ENCODE measurements at regions not wholly inside any gene's neighbourhood (a gene's known extent, or its start where the extent isn't known, plus 50 kb on each side); places are given as distances from the start of the nearest gene placed in this dataset.
A peak's percentile ranks its signal among the peaks of the same experiment; 100 is the strongest.

GRCh38 chr3:157606852-157607197, 103.6 kb upstream of the VEPH1 start:
- no peaks in the 10 kb centered on the region for H3K9me3 ChIP-seq (ENCODE audit: control insufficient read depth, low read length)
- no peak overlapping the region for H3K4me3 ChIP-seq (ENCODE audit: insufficient read depth, low read depth, low read length, poor library complexity, severe bottlenecking)
- no peaks in the 10 kb centered on the region for H3K4me1 ChIP-seq (ENCODE audit: control insufficient read depth, insufficient read depth, low read length, poor library complexity, severe bottlenecking)
- H3K27me3 ChIP-seq (replicated peaks; ENCODE audit: control insufficient read depth, insufficient read depth, low read length, poor library complexity, severe bottlenecking): no peaks in the 10 kb centered on the region
- no peak for DNase-seq
- no peak overlapping the region for H3K27ac ChIP-seq (ENCODE audit: insufficient read depth, low read length, poor library complexity, severe bottlenecking)
- H3K36me3 ChIP-seq (ENCODE audit: control insufficient read depth, insufficient read depth, low read length): no peaks in the 10 kb centered on the region

DNA sequence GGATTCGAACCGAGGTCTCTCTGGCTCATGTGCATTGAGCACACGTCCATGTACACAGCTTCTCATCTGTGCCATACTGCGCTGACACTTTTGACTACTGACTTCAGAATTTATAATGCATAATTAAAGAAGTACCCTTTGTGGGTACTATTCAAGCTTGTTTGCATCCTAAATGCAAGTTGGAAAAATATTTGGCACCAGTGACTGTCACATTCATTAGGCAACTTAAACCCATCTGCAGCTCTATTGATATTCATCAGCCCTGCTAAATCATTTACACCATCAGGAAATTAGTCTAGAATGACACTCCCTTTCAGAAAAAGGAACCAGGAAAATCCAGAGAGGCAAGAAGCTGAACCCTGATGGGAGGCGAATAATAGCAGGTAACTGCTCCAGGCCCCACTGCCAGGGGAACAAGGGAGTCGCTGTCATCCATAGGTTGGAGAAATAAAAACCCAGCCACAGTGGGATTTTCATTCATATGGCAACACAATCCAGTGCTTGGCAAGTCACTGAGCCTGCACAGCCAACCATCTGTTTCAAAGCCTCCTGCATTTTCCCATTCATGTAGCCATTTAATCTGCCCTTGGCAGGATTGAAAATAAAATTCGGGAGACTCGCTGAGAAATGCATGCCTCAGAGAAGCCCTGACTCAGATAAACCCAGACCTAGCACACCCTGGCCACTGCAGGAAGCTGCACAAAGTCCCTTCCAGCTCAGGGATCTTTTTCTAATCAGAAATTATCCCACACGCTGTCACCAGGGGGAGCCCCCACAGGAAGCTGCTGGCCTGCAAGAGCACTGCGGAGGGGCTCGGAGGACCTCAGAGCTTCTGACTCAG, 103.0 kb upstream of the VEPH1 start:
- peak in 2 of 3 donors; percentile 5 to 11 for DNase-seq
- no peaks in the 10 kb centered on the region for H3K27me3 ChIP-seq (replicated peaks; ENCODE audit: control insufficient read depth, insufficient read depth, low read length, poor library complexity, severe bottlenecking)
- H3K27ac ChIP-seq (ENCODE audit: insufficient read depth, low read length, poor library complexity, severe bottlenecking): no peak overlapping the region
- no peak overlapping the region for H3K4me3 ChIP-seq (ENCODE audit: insufficient read depth, low read depth, low read length, poor library complexity, severe bottlenecking)
- no peaks in the 10 kb centered on the region for H3K4me1 ChIP-seq (ENCODE audit: control insufficient read depth, insufficient read depth, low read length, poor library complexity, severe bottlenecking)
- H3K9me3 ChIP-seq (ENCODE audit: control insufficient read depth, low read length): no peaks in the 10 kb centered on the region
- no peaks in the 10 kb centered on the region for H3K36me3 ChIP-seq (ENCODE audit: control insufficient read depth, insufficient read depth, low read length)

GRCh38 chr3:157605356-157605755, 102.1 kb upstream of the VEPH1 start:
- Histone ChIP-seq H3K36me3 (ENCODE audit: control insufficient read depth, insufficient read depth, low read length) (no peaks in the 10 kb centered on the region), H3K4me3 (ENCODE audit: insufficient read depth, low read depth, low read length, poor library complexity, severe bottlenecking) (no peak overlapping the region)
- no peak for DNase-seq

GRCh38 chr3:157602424-157602823, 99.2 kb upstream of the VEPH1 start:
- H3K4me3 ChIP-seq (ENCODE audit: insufficient read depth, low read depth, low read length, poor library complexity, severe bottlenecking): no peak overlapping the region
- no peaks in the 10 kb centered on the region for H3K9me3 ChIP-seq (ENCODE audit: control insufficient read depth, low read length)
- H3K27me3 ChIP-seq (replicated peaks; ENCODE audit: control insufficient read depth, insufficient read depth, low read length, poor library complexity, severe bottlenecking): no peaks in the 10 kb centered on the region
- no peak for DNase-seq
- no peaks in the 10 kb centered on the region for H3K4me1 ChIP-seq (ENCODE audit: control insufficient read depth, insufficient read depth, low read length, poor library complexity, severe bottlenecking)
- H3K36me3 ChIP-seq (ENCODE audit: control insufficient read depth, insufficient read depth, low read length): no peaks in the 10 kb centered on the region
- no peak overlapping the region for H3K27ac ChIP-seq (ENCODE audit: insufficient read depth, low read length, poor library complexity, severe bottlenecking)

More at GRCh38 chr3:157605356-157605755, 102.1 kb upstream of the VEPH1 start:
- Histone ChIP-seq H3K27me3 (replicated peaks; ENCODE audit: control insufficient read depth, insufficient read depth, low read length, poor library complexity, severe bottlenecking) (no peaks in the 10 kb centered on the region), H3K4me1 (ENCODE audit: control insufficient read depth, insufficient read depth, low read length, poor library complexity, severe bottlenecking) (no peaks in the 10 kb centered on the region), H3K9me3 (ENCODE audit: control insufficient read depth, low read length) (no peaks in the 10 kb centered on the region), H3K27ac (ENCODE audit: insufficient read depth, low read length, poor library complexity, severe bottlenecking) (no peak overlapping the region)

DNA sequence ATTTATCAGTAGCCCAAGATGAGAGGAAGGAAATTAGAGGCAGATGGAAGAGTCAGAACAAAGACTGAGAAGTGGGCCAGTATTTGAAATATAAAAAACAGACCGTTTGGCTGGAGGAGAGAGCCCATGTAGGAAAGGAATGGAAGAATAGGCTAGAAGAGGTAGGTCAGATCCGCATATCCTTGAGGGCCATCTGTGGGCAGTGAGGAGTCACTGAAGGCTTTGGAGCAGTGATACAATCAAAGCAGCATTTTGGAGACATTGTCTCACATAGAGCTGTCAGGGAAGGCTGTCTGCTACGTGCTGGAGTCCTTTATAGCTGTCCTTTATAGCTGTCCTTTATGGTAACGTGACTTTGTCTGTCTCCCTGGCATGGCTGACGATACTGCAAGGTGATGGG, 92.0 kb upstream of the VEPH1 start:
- Histone ChIP-seq H3K4me3 (ENCODE audit: insufficient read depth, low read depth, low read length, poor library complexity, severe bottlenecking) (no peak overlapping the region), H3K27me3 (replicated peaks; ENCODE audit: control insufficient read depth, insufficient read depth, low read length, poor library complexity, severe bottlenecking) (peaks cover 7% of the 10 kb centered on the region), H3K4me1 (ENCODE audit: control insufficient read depth, insufficient read depth, low read length, poor library complexity, severe bottlenecking) (no peaks in the 10 kb centered on the region), H3K36me3 (ENCODE audit: control insufficient read depth, insufficient read depth, low read length) (no peaks in the 10 kb centered on the region), H3K27ac (ENCODE audit: insufficient read depth, low read length, poor library complexity, severe bottlenecking) (no peak overlapping the region), H3K9me3 (ENCODE audit: control insufficient read depth, low read length) (no peaks in the 10 kb centered on the region)
- DNase-seq: no peak

DNA sequence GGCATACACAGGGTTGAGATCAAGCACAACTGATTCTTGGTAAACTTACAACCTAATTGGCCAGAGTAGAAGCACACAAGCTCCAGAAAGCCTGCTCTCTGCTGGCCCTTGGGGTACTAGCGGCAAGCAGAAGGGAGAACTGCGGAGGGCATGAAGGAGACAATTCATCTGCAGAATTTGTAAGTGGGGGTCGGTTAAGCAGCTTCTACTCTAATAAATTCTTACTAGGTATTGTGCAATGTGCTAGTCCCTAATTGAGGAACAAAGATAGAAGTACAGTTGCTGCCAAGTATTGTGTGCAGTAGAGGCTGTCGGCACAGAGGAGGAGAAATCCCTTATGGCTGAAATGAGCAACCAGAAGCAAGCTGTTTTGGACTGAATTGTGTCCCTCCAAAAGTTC, 91.2 kb upstream of the VEPH1 start:
- no peak overlapping the region for H3K27ac ChIP-seq (ENCODE audit: insufficient read depth, low read length, poor library complexity, severe bottlenecking)
- no peaks in the 10 kb centered on the region for H3K36me3 ChIP-seq (ENCODE audit: control insufficient read depth, insufficient read depth, low read length)
- no peak for DNase-seq
- H3K4me3 ChIP-seq (ENCODE audit: insufficient read depth, low read depth, low read length, poor library complexity, severe bottlenecking): no peak overlapping the region
- H3K4me1 ChIP-seq (ENCODE audit: control insufficient read depth, insufficient read depth, low read length, poor library complexity, severe bottlenecking): no peaks in the 10 kb centered on the region
- H3K9me3 ChIP-seq (ENCODE audit: control insufficient read depth, low read length): no peaks in the 10 kb centered on the region
- peaks cover 7% of the 10 kb centered on the region for H3K27me3 ChIP-seq (replicated peaks; ENCODE audit: control insufficient read depth, insufficient read depth, low read length, poor library complexity, severe bottlenecking)

DNA sequence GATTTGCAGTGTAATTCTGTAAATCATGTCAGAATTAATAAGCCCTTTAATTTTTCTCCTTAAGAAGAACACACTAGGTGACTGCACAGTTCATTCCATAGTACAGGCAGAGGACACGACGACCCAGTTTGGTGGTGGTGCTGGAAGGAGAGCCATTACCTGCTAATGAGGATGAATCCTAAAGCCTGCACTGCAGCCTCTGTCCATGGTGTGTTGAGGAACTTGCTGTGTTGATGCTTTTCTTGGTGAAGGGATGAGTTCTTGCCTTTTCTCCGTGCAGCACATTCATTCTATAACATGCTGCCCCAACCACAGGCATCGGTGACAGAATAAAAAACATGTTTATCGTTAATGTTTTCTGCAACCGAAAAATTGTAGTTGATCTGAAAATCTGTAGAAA, 89.6 kb upstream of the VEPH1 start:
- H3K9me3 ChIP-seq (ENCODE audit: control insufficient read depth, low read length): no peaks in the 10 kb centered on the region
- H3K36me3 ChIP-seq (ENCODE audit: control insufficient read depth, insufficient read depth, low read length): no peaks in the 10 kb centered on the region
- no peak overlapping the region for H3K4me3 ChIP-seq (ENCODE audit: insufficient read depth, low read depth, low read length, poor library complexity, severe bottlenecking)
- no peaks in the 10 kb centered on the region for H3K4me1 ChIP-seq (ENCODE audit: control insufficient read depth, insufficient read depth, low read length, poor library complexity, severe bottlenecking)
- DNase-seq: no peak
- H3K27me3 ChIP-seq (replicated peaks; ENCODE audit: control insufficient read depth, insufficient read depth, low read length, poor library complexity, severe bottlenecking): peaks cover 7% of the 10 kb centered on the region
- H3K27ac ChIP-seq (ENCODE audit: insufficient read depth, low read length, poor library complexity, severe bottlenecking): no peak overlapping the region

DNA sequence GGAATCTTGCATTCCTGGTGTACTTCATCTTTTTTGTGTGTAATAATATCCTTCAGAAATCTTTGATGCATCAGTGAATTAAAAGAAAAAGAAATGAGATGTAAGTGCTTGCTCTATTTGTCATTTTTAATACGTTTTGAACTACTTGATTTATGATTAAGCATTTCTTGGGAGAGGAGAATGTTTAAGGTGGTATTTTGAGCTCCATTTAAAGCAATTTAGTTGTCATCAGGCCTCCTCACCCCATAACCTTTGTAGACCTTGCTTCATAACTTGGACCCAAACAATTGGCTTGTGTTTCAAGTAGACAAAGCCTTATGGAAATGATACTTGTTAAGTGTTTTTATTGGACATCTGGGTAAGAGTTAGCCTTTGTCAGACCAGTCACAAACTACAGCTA, 87.1 kb upstream of the VEPH1 start:
- DNase-seq: no peak
- Histone ChIP-seq H3K4me3 (ENCODE audit: insufficient read depth, low read depth, low read length, poor library complexity, severe bottlenecking) (no peak overlapping the region), H3K27ac (ENCODE audit: insufficient read depth, low read length, poor library complexity, severe bottlenecking) (no peak overlapping the region), H3K4me1 (ENCODE audit: control insufficient read depth, insufficient read depth, low read length, poor library complexity, severe bottlenecking) (no peaks in the 10 kb centered on the region), H3K27me3 (replicated peaks; ENCODE audit: control insufficient read depth, insufficient read depth, low read length, poor library complexity, severe bottlenecking) (peaks cover 6% of the 10 kb centered on the region), H3K9me3 (ENCODE audit: control insufficient read depth, low read length) (no peaks in the 10 kb centered on the region), H3K36me3 (ENCODE audit: control insufficient read depth, insufficient read depth, low read length) (no peaks in the 10 kb centered on the region)

- H3K27ac ChIP-seq (ENCODE audit: insufficient read depth, low read length, poor library complexity, severe bottlenecking): no peak overlapping the region
- H3K9me3 ChIP-seq (ENCODE audit: control insufficient read depth, low read length): no peaks in the 10 kb centered on the region
- DNase-seq: no peak
- no peaks in the 10 kb centered on the region for H3K36me3 ChIP-seq (ENCODE audit: control insufficient read depth, insufficient read depth, low read length)
- H3K4me1 ChIP-seq (ENCODE audit: control insufficient read depth, insufficient read depth, low read length, poor library complexity, severe bottlenecking): no peaks in the 10 kb centered on the region
- peaks cover 3% of the 10 kb centered on the region for H3K27me3 ChIP-seq (replicated peaks; ENCODE audit: control insufficient read depth, insufficient read depth, low read length, poor library complexity, severe bottlenecking)
- H3K4me3 ChIP-seq (ENCODE audit: insufficient read depth, low read depth, low read length, poor library complexity, severe bottlenecking): no peak overlapping the region
Measured at GRCh38 chr3:157589211-157589610, 86.0 kb upstream of the VEPH1 start.

DNA sequence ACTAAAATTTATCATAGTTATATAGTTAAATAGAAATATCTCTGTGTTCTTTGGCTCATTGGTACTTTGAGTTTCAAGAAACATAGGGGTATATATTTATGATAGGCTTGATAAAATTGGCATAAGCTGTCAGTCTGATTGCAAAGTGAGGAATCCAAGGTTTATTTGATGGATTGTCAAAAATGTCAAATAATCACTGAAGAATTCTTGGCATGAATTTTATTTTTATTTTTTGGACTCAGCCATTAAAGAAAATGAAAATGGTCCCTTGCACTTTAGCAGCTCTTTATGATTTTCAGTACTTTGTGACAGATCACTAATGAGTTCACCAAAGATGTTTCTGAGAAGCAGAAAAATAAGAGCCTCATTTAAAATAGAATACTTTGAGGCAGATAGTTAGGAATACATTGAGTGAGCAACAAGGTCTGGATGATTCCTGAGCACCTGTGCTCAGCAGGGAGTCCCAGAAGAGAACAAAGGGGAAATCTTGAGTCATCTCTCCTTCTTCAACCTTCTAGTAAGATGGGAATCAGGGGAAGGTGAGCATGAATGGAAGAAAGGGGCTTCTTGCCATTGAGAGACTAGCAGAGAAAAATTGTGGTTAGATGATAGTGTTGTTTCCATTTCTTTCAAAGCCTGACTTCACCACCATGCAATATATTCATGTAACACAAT, 85.3 kb upstream of the VEPH1 start:
- DNase-seq: no peak
- no peaks in the 10 kb centered on the region for H3K4me1 ChIP-seq (ENCODE audit: control insufficient read depth, insufficient read depth, low read length, poor library complexity, severe bottlenecking)
- peaks cover 3% of the 10 kb centered on the region for H3K27me3 ChIP-seq (replicated peaks; ENCODE audit: control insufficient read depth, insufficient read depth, low read length, poor library complexity, severe bottlenecking)
- no peaks in the 10 kb centered on the region for H3K9me3 ChIP-seq (ENCODE audit: control insufficient read depth, low read length)
- H3K27ac ChIP-seq (ENCODE audit: insufficient read depth, low read length, poor library complexity, severe bottlenecking): no peak overlapping the region
- no peaks in the 10 kb centered on the region for H3K36me3 ChIP-seq (ENCODE audit: control insufficient read depth, insufficient read depth, low read length)
- H3K4me3 ChIP-seq (ENCODE audit: insufficient read depth, low read depth, low read length, poor library complexity, severe bottlenecking): no peak overlapping the region
